Osteoblast (primary cell): ENCODE measurements at regions not wholly inside any gene's neighbourhood (a gene's known extent, or its start where the extent isn't known, plus 50 kb on each side); places are given as distances from the start of the nearest gene placed in this dataset.

Experiments used
- DNase-seq: peaks from one replicate; pipeline ENCODE4 v3.0.0; 2011; ENCODE audit warnings: low spot score, mixed read lengths; ENCODE audit not compliant: insufficient read length; ENCODE audit errors: missing footprints
- H2AFZ ChIP-seq: 2 replicates; pipeline ENCODE4 v1.6.0; 2011; ENCODE audit warnings: mild to moderate bottlenecking, low read length
- H3K27ac ChIP-seq: 2 replicates; pipeline ENCODE4 v1.5.1; 2011; ENCODE audit warnings: mild to moderate bottlenecking, low read depth, low read length, moderate library complexity
- H3K27me3 ChIP-seq: 2 replicates; pipeline ENCODE4 v1.6.0; 2012; ENCODE audit warnings: mild to moderate bottlenecking, control low read depth, inconsistent platforms, low read length, moderate library complexity; ENCODE audit not compliant: insufficient read depth
- H3K36me3 ChIP-seq: 2 replicates; pipeline ENCODE4 v1.5.1; 2011; ENCODE audit warnings: mild to moderate bottlenecking, low read length, control low read depth, moderate library complexity; ENCODE audit not compliant: insufficient read depth
- H3K4me1 ChIP-seq: 2 replicates; pipeline ENCODE4 v1.5.1; 2011; ENCODE audit warnings: mild to moderate bottlenecking, low read length, control low read depth, moderate library complexity; ENCODE audit not compliant: insufficient read depth
- H3K4me2 ChIP-seq: 2 replicates; pipeline ENCODE4 v1.6.0; 2011; ENCODE audit warnings: mild to moderate bottlenecking, low read length; ENCODE audit not compliant: insufficient read depth
- H3K4me3 ChIP-seq: fragments of 200-600 bp; sonication (generic); 3 replicates; pipeline ENCODE4 v1.5.1; 2012; ENCODE audit warnings: mild to moderate bottlenecking, low read length, inconsistent platforms; ENCODE audit not compliant: insufficient read depth
- H3K79me2 ChIP-seq: 2 replicates; pipeline ENCODE4 v1.6.0; 2012; ENCODE audit warnings: mild to moderate bottlenecking, low read length, control low read depth, inconsistent platforms; ENCODE audit not compliant: insufficient read depth
- H3K9me3 ChIP-seq: 2 replicates; pipeline ENCODE4 v1.5.1; 2011; ENCODE audit warnings: low read depth, low read length, control low read depth
- H4K20me1 ChIP-seq: 2 replicates; pipeline ENCODE4 v1.6.0; 2012; ENCODE audit warnings: mild to moderate bottlenecking, low read length, control low read depth; ENCODE audit not compliant: insufficient read depth
- TF ChIP-seq, protein P1 (sequence below): IDR thresholded peaks from 2 replicates; pipeline ENCODE4 v1.5.1; 2011; ENCODE audit warnings: mild to moderate bottlenecking, low read depth, low read length, moderate library complexity; ENCODE audit errors: extremely low read depth

DNA sequence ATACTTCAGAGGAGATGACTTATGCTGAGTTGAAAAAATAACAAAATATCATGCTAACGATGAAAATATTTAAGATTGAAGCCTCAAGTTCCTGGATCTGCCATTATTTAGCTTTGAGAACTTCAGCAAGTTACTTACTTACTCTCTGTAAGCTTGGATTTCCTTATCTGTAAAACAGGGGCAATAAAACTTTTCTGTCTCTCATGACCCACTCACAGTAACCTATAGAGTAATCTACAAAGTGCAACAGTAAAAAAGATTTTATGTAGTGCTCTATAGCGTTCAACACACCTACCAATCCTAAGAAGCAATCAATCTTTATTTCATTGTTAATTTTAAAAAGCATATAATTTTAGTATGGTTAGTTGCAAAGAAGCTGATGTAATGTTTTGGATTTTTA, 478.6 kb downstream of the ZIC1 start:
- Histone ChIP-seq H2AFZ (peak overlapping the region; percentile 64), H4K20me1 (no peaks in the 10 kb centered on the region), H3K36me3 (no peaks in the 10 kb centered on the region), H3K4me1 (no peaks in the 10 kb centered on the region), H3K27me3 (no peaks in the 10 kb centered on the region), H3K27ac (no peak overlapping the region), H3K4me3 (no peak overlapping the region), H3K4me2 (no peak overlapping the region), H3K9me3 (peaks cover 2% of the 10 kb centered on the region), H3K79me2 (no peaks in the 10 kb centered on the region)
- TF ChIP-seq, protein P1, sequence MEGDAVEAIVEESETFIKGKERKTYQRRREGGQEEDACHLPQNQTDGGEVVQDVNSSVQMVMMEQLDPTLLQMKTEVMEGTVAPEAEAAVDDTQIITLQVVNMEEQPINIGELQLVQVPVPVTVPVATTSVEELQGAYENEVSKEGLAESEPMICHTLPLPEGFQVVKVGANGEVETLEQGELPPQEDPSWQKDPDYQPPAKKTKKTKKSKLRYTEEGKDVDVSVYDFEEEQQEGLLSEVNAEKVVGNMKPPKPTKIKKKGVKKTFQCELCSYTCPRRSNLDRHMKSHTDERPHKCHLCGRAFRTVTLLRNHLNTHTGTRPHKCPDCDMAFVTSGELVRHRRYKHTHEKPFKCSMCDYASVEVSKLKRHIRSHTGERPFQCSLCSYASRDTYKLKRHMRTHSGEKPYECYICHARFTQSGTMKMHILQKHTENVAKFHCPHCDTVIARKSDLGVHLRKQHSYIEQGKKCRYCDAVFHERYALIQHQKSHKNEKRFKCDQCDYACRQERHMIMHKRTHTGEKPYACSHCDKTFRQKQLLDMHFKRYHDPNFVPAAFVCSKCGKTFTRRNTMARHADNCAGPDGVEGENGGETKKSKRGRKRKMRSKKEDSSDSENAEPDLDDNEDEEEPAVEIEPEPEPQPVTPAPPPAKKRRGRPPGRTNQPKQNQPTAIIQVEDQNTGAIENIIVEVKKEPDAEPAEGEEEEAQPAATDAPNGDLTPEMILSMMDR: no peak
- DNase-seq: peak; percentile 65

DNA sequence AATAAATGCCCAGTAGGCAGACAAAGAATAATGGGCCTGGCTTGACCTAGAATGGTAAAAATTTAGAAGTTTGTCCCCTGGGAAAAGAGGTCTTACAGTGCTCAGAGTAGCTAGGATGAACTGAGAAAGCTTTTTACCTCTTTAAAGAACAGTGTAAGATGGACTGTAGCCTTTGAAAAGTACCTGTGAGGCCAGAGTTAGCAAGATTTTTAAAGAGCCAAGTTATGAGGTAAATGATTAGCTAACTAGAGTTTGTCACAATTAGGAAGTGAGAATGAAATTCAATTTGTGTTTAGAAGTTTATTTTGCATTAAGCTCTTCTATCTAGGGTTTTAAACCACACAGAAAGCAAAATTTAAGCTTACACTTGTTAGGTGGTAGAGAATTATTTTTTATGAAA, 480.9 kb downstream of the ZIC1 start:
- Histone ChIP-seq H4K20me1 (no peaks in the 10 kb centered on the region), H3K9me3 (no peaks in the 10 kb centered on the region), H3K27me3 (no peaks in the 10 kb centered on the region), H3K4me3 (no peak overlapping the region), H3K4me2 (no peak overlapping the region), H3K36me3 (no peaks in the 10 kb centered on the region), H2AFZ (no peak overlapping the region), H3K79me2 (no peaks in the 10 kb centered on the region), H3K27ac (no peak overlapping the region), H3K4me1 (no peaks in the 10 kb centered on the region)
- no peak for DNase-seq
- TF ChIP-seq, protein P1: no peak

DNA sequence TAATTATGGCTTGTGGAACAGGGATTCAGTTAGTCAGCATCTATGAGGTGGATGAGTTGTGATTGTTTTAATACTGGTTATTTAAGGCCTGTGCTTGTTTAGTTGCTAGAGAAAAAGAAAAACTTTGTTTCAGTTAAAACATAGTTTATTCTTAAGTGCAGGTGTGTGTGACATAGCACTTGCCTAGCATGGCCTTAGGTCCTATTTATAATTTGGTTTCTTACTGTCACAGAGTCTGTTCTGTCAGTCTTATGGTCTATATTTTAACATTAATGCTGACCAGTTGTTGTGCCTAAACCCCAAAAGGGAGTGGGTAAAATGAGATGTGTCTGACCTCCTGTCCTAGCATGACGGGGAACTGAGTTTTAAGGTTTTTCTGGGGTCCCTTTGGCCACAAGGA, 486.3 kb downstream of the ZIC1 start:
- Histone ChIP-seq H3K36me3 (no peaks in the 10 kb centered on the region), H2AFZ (no peak overlapping the region), H4K20me1 (no peaks in the 10 kb centered on the region), H3K9me3 (no peaks in the 10 kb centered on the region), H3K4me3 (no peak overlapping the region), H3K27me3 (no peaks in the 10 kb centered on the region), H3K4me2 (no peak overlapping the region), H3K4me1 (no peaks in the 10 kb centered on the region), H3K27ac (no peak overlapping the region), H3K79me2 (no peaks in the 10 kb centered on the region)
- TF ChIP-seq, protein P1: no peak
- DNase-seq: no peak

DNA sequence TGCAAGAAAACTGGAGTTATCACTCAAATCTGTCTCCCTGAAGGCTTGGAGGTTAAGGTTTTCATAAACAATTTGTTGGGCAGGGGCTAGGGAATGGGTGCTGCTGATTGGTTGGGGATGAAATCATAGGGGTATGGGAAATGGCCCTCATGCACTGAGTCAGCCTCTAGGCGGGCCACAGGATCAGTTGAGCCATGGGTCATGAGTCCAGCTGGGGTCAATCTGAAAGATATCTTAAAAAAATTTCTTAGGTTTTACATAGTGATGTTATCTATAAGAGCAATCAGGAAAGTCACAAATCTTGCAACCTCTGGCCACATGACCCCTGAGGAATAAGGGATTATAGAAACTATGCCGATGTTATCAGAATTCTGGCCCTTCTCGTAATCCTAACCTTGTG, 491.7 kb downstream of the ZIC1 start:
- Histone ChIP-seq H3K9me3 (no peaks in the 10 kb centered on the region), H2AFZ (no peak overlapping the region), H3K27me3 (no peaks in the 10 kb centered on the region), H3K79me2 (no peaks in the 10 kb centered on the region), H3K4me2 (no peak overlapping the region), H4K20me1 (no peaks in the 10 kb centered on the region), H3K4me3 (no peak overlapping the region), H3K27ac (no peak overlapping the region), H3K4me1 (no peaks in the 10 kb centered on the region), H3K36me3 (no peaks in the 10 kb centered on the region)
- no peak for DNase-seq
- TF ChIP-seq, protein P1: no peak
